CD4-positive, CD25-positive, alpha-beta regulatory T cell (primary cell): ENCODE measurements at regions not wholly inside any gene's neighbourhood (a gene's known extent, or its start where the extent isn't known, plus 50 kb on each side); places are given as distances from the start of the nearest gene placed in this dataset.
A peak's percentile ranks its signal among the peaks of the same experiment; 100 is the strongest.

Source experiments
- ATAC-seq, 2 donors: fragments of 150-1000 bp; cut with Tn5 transposase; one replicate each; pipeline ENCODE4 v1.10.0; 2021; ENCODE audit warnings: low read depth in 2 of 2, moderate number of reproducible peaks in 2 of 2, moderate library complexity in 1 of 2
- DNase-seq, 3 donors: peaks; one replicate each; pipeline versions ENCODE4 v3.0.0 to v3.0.0-alpha.2; 2012 to 2022; ENCODE audit warnings: mixed read lengths in 1 of 3
- H3K27ac ChIP-seq: one replicate; pipeline ENCODE4 v1.7.0; 2013; ENCODE audit warnings: mild to moderate bottlenecking, low read length; ENCODE audit not compliant: insufficient read depth, poor library complexity, severe bottlenecking
- H3K27me3 ChIP-seq: one replicate; pipeline ENCODE4 v1.7.0; 2013; ENCODE audit warnings: low read length; ENCODE audit not compliant: control insufficient read depth, insufficient read depth
- H3K36me3 ChIP-seq: one replicate; pipeline ENCODE4 v1.7.0; 2013; ENCODE audit warnings: mild to moderate bottlenecking, low read length, moderate library complexity; ENCODE audit not compliant: control insufficient read depth, insufficient read depth
- H3K4me1 ChIP-seq: 2 replicates; pipeline ENCODE4 v1.7.0; 2013; ENCODE audit warnings: mild to moderate bottlenecking, low read length; ENCODE audit not compliant: insufficient read depth, control insufficient read depth, poor library complexity, severe bottlenecking
- H3K4me3 ChIP-seq: one replicate; pipeline ENCODE4 v1.7.0; 2013; ENCODE audit warnings: low read depth, mild to moderate bottlenecking, low read length, moderate library complexity
- H3K9me3 ChIP-seq, 2 experiments: 1 replicate in 1 of 2; 2 replicates in 1 of 2; pipeline ENCODE4 v1.7.0; 2013; ENCODE audit warnings: low read length in 2 of 2, mild to moderate bottlenecking in 1 of 2, moderate library complexity in 1 of 2; ENCODE audit not compliant: control insufficient read depth in 2 of 2
- H3K27ac Mint-ChIP-seq, 3 donors: one replicate each; pipeline ENCODE4 v1.8.0; 2020 to 2022; ENCODE audit warnings: mild to moderate bottlenecking in 3 of 3, mixed read lengths in 3 of 3, moderate library complexity in 2 of 3
- H3K27me3 Mint-ChIP-seq: one replicate; pipeline ENCODE4 v1.8.0; 2022; ENCODE audit warnings: mild to moderate bottlenecking, mixed read lengths
- H3K36me3 Mint-ChIP-seq: one replicate; pipeline ENCODE4 v1.8.0; 2020; ENCODE audit warnings: mixed read lengths
- H3K4me1 Mint-ChIP-seq, 4 donors: one replicate each; pipeline ENCODE4 v1.8.0; 2020 to 2022; ENCODE audit warnings: mixed read lengths in 4 of 4, mild to moderate bottlenecking in 1 of 4
- H3K4me3 Mint-ChIP-seq, 4 donors: one replicate each; pipeline ENCODE4 v1.8.0; 2020 to 2022; ENCODE audit warnings: mild to moderate bottlenecking in 4 of 4, mixed read lengths in 4 of 4, moderate library complexity in 3 of 4
- H3K9me3 Mint-ChIP-seq, 7 donors: one replicate each; pipeline ENCODE4 v1.8.0; 2020 to 2022; ENCODE audit warnings: mixed read lengths in 7 of 7, mild to moderate bottlenecking in 3 of 7, moderate library complexity in 2 of 7

DNA sequence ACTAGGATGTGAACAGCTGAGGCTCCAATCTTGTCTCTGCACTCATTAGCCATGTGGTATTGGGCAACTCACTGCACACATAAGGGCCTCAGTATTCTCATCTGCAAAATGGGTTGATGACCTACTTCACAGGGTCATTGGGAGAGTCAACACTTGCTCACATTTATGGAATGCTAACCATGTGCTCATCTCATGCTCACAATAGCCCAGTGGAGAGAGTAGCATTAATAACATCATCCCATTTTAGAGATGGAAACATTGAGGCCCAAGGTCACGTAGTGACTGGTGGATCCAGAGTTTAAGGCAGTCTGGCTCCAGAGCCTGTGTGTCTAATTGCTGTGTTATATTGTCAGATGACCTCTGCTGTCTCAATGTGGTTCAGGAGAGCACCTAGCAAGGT, 270.2 kb upstream of the SRRM4 start:
- DNase-seq (no peak), ATAC-seq (no peak)
- no peaks in the 10 kb centered on the region for H3K36me3 Mint-ChIP-seq
- H3K27ac Mint-ChIP-seq = no peak overlapping the region
- H3K4me3 Mint-ChIP-seq = no peak overlapping the region
- Histone ChIP-seq H3K4me3 (no peak overlapping the region), H3K9me3 (no peaks in the 10 kb centered on the region), H3K27me3 (no peaks in the 10 kb centered on the region), H3K4me1 (no peaks in the 10 kb centered on the region), H3K36me3 (no peaks in the 10 kb centered on the region), H3K27ac (no peak overlapping the region)
- peaks cover 0 to 14% (median 2%) of the 10 kb centered on the region in 7 donors for H3K9me3 Mint-ChIP-seq
- no peaks in the 10 kb centered on the region for H3K27me3 Mint-ChIP-seq
- no peaks in the 10 kb centered on the region for H3K4me1 Mint-ChIP-seq

- Mint-ChIP-seq H3K27ac (no peak overlapping the region), H3K4me3 (no peak overlapping the region), H3K36me3 (no peaks in the 10 kb centered on the region), H3K27me3 (no peaks in the 10 kb centered on the region), H3K9me3 (peaks cover 0 to 2% (median 0%) of the 10 kb centered on the region in 7 donors), H3K4me1 (no peaks in the 10 kb centered on the region)
- no peak for ATAC-seq
- Histone ChIP-seq H3K27me3 (no peaks in the 10 kb centered on the region), H3K4me3 (no peak overlapping the region), H3K36me3 (no peaks in the 10 kb centered on the region), H3K9me3 (no peaks in the 10 kb centered on the region), H3K4me1 (no peaks in the 10 kb centered on the region), H3K27ac (no peak overlapping the region)
- DNase-seq = peak in 1 of 3 donors; percentile 15
Measured at GRCh38 chr12:118714051-118714460, 267.3 kb upstream of the SRRM4 start.

DNA sequence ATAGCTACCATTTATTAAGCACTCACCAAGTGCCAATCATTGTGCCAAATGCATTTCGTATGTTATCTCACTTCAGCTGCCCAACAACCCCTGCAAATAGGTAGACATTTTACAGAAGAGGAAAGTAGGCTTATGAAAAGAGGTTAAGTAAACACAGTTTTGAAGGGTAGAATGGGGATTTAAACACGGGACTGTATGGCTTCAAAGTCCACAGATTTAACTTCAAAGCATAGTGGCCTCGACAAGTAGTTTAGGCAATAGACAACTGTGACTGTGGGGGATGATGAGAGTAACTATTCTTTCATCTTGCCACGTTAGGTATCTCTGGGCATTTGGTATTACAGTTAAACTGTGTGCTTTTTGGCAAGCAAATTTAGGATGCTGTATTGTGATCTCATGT, 266.8 kb upstream of the SRRM4 start:
- H3K36me3 Mint-ChIP-seq = no peaks in the 10 kb centered on the region
- no peaks in the 10 kb centered on the region for H3K4me1 ChIP-seq
- no peaks in the 10 kb centered on the region for H3K36me3 ChIP-seq
- H3K27ac ChIP-seq = no peak overlapping the region
- no peaks in the 10 kb centered on the region for H3K27me3 Mint-ChIP-seq
- no peak for DNase-seq
- no peak overlapping the region for H3K4me3 Mint-ChIP-seq
- no peaks in the 10 kb centered on the region for H3K27me3 ChIP-seq
- no peaks in the 10 kb centered on the region for H3K9me3 ChIP-seq
- no peak overlapping the region for H3K27ac Mint-ChIP-seq
- H3K4me3 ChIP-seq = no peak overlapping the region
- H3K9me3 Mint-ChIP-seq = peaks cover 0 to 3% (median 0%) of the 10 kb centered on the region in 7 donors
- no peak for ATAC-seq
- H3K4me1 Mint-ChIP-seq = no peaks in the 10 kb centered on the region

DNA sequence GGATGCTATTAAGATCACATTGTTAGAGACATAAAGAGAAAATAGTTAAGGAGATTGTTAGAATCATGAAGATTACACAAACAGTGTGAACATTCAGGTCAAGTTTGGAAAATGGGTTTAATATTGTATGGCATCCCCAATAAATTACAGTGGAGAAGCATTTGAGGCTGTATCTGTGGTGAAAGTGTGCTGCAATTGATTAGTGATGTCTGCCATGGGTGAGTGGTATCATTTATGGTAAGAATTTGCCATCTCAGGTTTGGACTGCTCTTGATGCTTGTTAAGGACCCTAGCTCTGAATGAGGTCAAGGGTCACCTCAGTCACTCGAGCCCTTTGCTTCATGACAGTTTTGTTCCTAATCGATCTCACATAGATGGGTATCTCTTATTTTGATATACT, 265.7 kb upstream of the SRRM4 start:
- Histone ChIP-seq H3K4me1 (no peaks in the 10 kb centered on the region), H3K36me3 (no peaks in the 10 kb centered on the region), H3K27ac (no peak overlapping the region), H3K9me3 (no peaks in the 10 kb centered on the region), H3K27me3 (no peaks in the 10 kb centered on the region), H3K4me3 (no peak overlapping the region)
- Mint-ChIP-seq H3K27ac (no peak overlapping the region), H3K4me3 (no peak overlapping the region), H3K27me3 (no peaks in the 10 kb centered on the region), H3K9me3 (peaks cover 0 to 3% (median 0%) of the 10 kb centered on the region in 7 donors), H3K36me3 (no peaks in the 10 kb centered on the region), H3K4me1 (no peaks in the 10 kb centered on the region)
- ATAC-seq = no peak
- DNase-seq = no peak

DNA sequence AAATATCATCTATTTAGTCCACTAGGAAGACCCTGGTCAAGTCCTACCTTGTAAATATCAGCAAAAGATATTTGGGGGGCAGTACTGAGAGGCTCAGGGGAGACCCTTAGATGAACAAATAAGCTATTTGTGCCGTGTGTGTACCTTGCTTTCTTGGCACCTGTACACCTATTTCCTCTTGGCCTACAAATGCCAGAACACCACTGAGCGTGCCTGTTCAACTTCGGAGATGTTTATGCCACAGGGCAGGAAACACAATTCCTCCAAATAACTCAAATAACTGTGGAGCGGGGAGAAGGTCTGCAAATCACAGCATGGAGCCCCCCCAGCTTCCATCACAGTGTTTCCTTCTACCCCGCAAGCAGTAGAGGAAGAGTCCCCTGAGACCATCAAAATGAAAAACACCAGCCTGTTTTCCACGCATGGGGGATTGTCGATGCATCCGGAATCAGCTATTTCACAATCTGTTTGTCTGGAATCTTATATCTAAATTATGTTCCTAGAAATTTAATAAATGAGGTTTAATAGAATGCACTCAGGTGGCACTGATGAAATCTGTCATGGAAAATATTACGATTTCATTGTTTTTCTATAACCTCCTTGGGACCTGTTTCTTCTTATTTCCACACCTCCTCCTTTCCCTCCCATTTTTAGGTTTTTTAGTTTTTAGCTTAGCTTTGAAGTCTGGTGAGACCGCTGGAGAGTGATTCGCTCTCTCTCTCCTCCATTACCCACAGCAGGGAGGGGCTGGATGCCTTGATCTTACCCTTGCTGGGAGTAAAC, 254.0 kb upstream of the SRRM4 start:
- Histone ChIP-seq H3K27ac (no peak overlapping the region), H3K27me3 (no peaks in the 10 kb centered on the region), H3K9me3 (no peaks in the 10 kb centered on the region), H3K4me1 (no peaks in the 10 kb centered on the region), H3K36me3 (no peaks in the 10 kb centered on the region), H3K4me3 (no peak overlapping the region)
- Mint-ChIP-seq H3K36me3 (no peaks in the 10 kb centered on the region), H3K27ac (no peak overlapping the region), H3K9me3 (peaks cover 0 to 6% (median 0%) of the 10 kb centered on the region in 7 donors), H3K4me3 (no peak overlapping the region), H3K4me1 (no peaks in the 10 kb centered on the region), H3K27me3 (no peaks in the 10 kb centered on the region)
- DNase-seq = no peak
- no peak for ATAC-seq

- H3K9me3 Mint-ChIP-seq = peaks cover 0 to 6% (median 0%) of the 10 kb centered on the region in 7 donors
- no peaks in the 10 kb centered on the region for H3K27me3 Mint-ChIP-seq
- ATAC-seq (no peak), DNase-seq (no peak)
- H3K9me3 ChIP-seq = no peaks in the 10 kb centered on the region
- no peaks in the 10 kb centered on the region for H3K4me1 Mint-ChIP-seq
- no peaks in the 10 kb centered on the region for H3K36me3 Mint-ChIP-seq
- H3K27ac ChIP-seq = no peak overlapping the region
- H3K4me1 ChIP-seq = no peaks in the 10 kb centered on the region
- H3K4me3 ChIP-seq = no peak overlapping the region
- no peaks in the 10 kb centered on the region for H3K36me3 ChIP-seq
- H3K4me3 Mint-ChIP-seq = no peak overlapping the region
- no peaks in the 10 kb centered on the region for H3K27me3 ChIP-seq
- no peak overlapping the region for H3K27ac Mint-ChIP-seq
Measured at GRCh38 chr12:118727979-118728366, 253.4 kb upstream of the SRRM4 start.

DNA sequence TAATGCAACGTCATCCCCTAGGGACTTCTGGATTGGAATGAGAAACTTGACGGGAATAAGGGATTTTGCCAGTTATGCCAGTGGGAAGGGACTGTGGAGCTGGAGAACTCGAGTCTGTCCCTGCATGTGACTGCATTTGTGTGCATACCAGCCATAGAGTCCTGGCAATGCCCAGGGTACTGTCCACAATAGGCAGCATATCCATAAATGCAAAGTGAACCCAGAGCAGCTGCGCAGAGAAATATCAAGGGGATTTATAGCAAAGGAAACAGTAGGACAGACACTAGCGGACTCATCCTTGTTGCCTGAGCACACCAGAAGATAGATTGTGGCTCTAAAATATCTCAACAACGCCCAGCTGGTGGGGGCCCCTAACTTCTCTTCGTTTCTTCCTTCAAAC, 247.1 kb upstream of the SRRM4 start:
- no peak overlapping the region for H3K27ac ChIP-seq
- DNase-seq (no peak), ATAC-seq (no peak)
- Mint-ChIP-seq H3K36me3 (no peaks in the 10 kb centered on the region), H3K27me3 (peaks cover 4% of the 10 kb centered on the region), H3K9me3 (peaks cover 0 to 5% (median 2%) of the 10 kb centered on the region in 7 donors), H3K27ac (no peak overlapping the region), H3K4me3 (no peak overlapping the region), H3K4me1 (no peaks in the 10 kb centered on the region)
- no peak overlapping the region for H3K4me3 ChIP-seq
- no peaks in the 10 kb centered on the region for H3K36me3 ChIP-seq
- no peaks in the 10 kb centered on the region for H3K27me3 ChIP-seq
- no peaks in the 10 kb centered on the region for H3K9me3 ChIP-seq
- H3K4me1 ChIP-seq = no peaks in the 10 kb centered on the region

GRCh38 chr12:118737985-118738540, 243.3 kb upstream of the SRRM4 start:
- peaks cover 0 to 5% (median 0%) of the 10 kb centered on the region in 7 donors for H3K9me3 Mint-ChIP-seq

More at GRCh38 chr12:118737985-118738540, 243.3 kb upstream of the SRRM4 start:
- no peaks in the 10 kb centered on the region for H3K27me3 ChIP-seq
- Mint-ChIP-seq H3K36me3 (no peaks in the 10 kb centered on the region), H3K27ac (peak overlapping the region in 1 of 3 donors; percentile 57), H3K4me3 (no peak overlapping the region), H3K4me1 (no peaks in the 10 kb centered on the region), H3K27me3 (peaks cover 4% of the 10 kb centered on the region)
- ATAC-seq (no peak), DNase-seq (no peak)
- no peaks in the 10 kb centered on the region for H3K4me1 ChIP-seq
- H3K4me3 ChIP-seq = no peak overlapping the region
- no peak overlapping the region for H3K27ac ChIP-seq
- H3K9me3 ChIP-seq = no peaks in the 10 kb centered on the region
- H3K36me3 ChIP-seq = no peaks in the 10 kb centered on the region
